B cell (primary cell): ENCODE measurements at regions not wholly inside any gene's neighbourhood (a gene's known extent, or its start where the extent isn't known, plus 50 kb on each side); places are given as distances from the start of the nearest gene placed in this dataset. TPM values are rescaled to one million over a fixed set of nuclear protein-coding genes. Genes with fewer than 3 reads are reported as not detected.

Experiments used
- ATAC-seq: fragments of 200-7000 bp; cut with Tn5 transposase; one replicate; pipeline ENCODE4 v1.10.0; 2021; ENCODE audit warnings: low read depth, mild to moderate bottlenecking, moderate number of reproducible peaks, moderate library complexity
- CTCF ChIA-PET: fragments of 350-600 bp; sonication (Branson Sonifier 250); formaldehyde crosslinking; loops from one replicate; lab custom pipeline; 2021; ENCODE audit warnings: antibody characterized with exemption, inconsistent platforms; lab: Charles Lee
- POLR2A ChIA-PET: fragments of 350-600 bp; sonication (Branson Sonifier 250); formaldehyde crosslinking; loops from one replicate; lab custom pipeline; 2021; ENCODE audit warnings: antibody characterized with exemption; lab: Charles Lee
- DNase-seq: peaks from one replicate; pipeline ENCODE4 v3.0.0; 2013
- H2AFZ ChIP-seq: 2 replicates; pipeline ENCODE4 v1.6.1; 2012; ENCODE audit warnings: mild to moderate bottlenecking, low read depth, low read length; ENCODE audit not compliant: insufficient read depth, poor library complexity, severe bottlenecking
- H3K27ac ChIP-seq, 2 donors: 1 replicate in 1 of 2; 2 replicates in 1 of 2; pipeline ENCODE4 v1.5.1; 2012 to 2013; ENCODE audit warnings: low read length in 2 of 2, mild to moderate bottlenecking in 2 of 2, moderate library complexity in 1 of 2
- H3K27me3 ChIP-seq, 4 experiments: fragments of 200-600 bp in 1 of 4; sonication (generic) in 1 of 4; replicated peaks in 1 of 4; 1 replicate in 2 of 4; 2 replicates in 2 of 4; pipeline versions ENCODE4 v1.6.1 to v1.7.0; 2013 to 2016; ENCODE audit warnings: low read length in 3 of 4, mild to moderate bottlenecking in 2 of 4, mixed read lengths in 1 of 4, moderate library complexity in 1 of 4; ENCODE audit not compliant: insufficient read depth in 4 of 4, control insufficient read depth in 3 of 4; ENCODE audit errors: control extremely low read depth in 1 of 4
- H3K36me3 ChIP-seq, 2 experiments: replicated peaks in 1 of 2; 1 replicate in 1 of 2; 2 replicates in 1 of 2; pipeline versions ENCODE4 v1.6.1 to v1.7.1; 2013; ENCODE audit warnings: low read length in 1 of 2; ENCODE audit not compliant: insufficient read depth in 2 of 2, control insufficient read depth in 1 of 2; ENCODE audit errors: control extremely low read depth in 1 of 2, extremely low read depth in 1 of 2
- H3K4me1 ChIP-seq, 2 donors: fragments of 200-600 bp in 1 of 2; sonication (generic) in 1 of 2; 1 replicate in 1 of 2; 2 replicates in 1 of 2; pipeline versions ENCODE4 v1.5.1 to v1.6.1; 2013 to 2017; ENCODE audit warnings: low read length in 2 of 2; ENCODE audit not compliant: control insufficient read depth in 2 of 2, insufficient read depth in 2 of 2
- H3K4me2 ChIP-seq: replicated peaks from 2 replicates; pipeline ENCODE3; 2012; ENCODE audit warnings: mild to moderate bottlenecking, low read depth, low read length; ENCODE audit not compliant: poor library complexity, severe bottlenecking
- H3K4me3 ChIP-seq, 5 experiments: fragments of 200-600 bp in 1 of 5; sonication (generic) in 1 of 5; 1 replicate in 3 of 5; 2 replicates in 2 of 5; pipeline versions ENCODE4 v1.5.1 to v1.7.0; 2011 to 2016; ENCODE audit warnings: low read length in 4 of 5, mild to moderate bottlenecking in 4 of 5, low read depth in 2 of 5, control low read depth in 1 of 5, moderate library complexity in 1 of 5; ENCODE audit not compliant: insufficient read depth in 1 of 5; ENCODE audit errors: control extremely low read depth in 1 of 5, extremely low read depth in 1 of 5
- H3K79me2 ChIP-seq: fragments of 200-600 bp; sonication (generic); one replicate; pipeline ENCODE4 v1.6.0; 2016; ENCODE audit warnings: low read length; ENCODE audit not compliant: control insufficient read depth, insufficient read depth
- H3K9ac ChIP-seq: fragments of 200-600 bp; sonication (generic); 2 replicates; pipeline ENCODE4 v1.6.1; 2017; ENCODE audit warnings: mild to moderate bottlenecking, low read length, moderate library complexity
- H3K9me3 ChIP-seq, 3 donors: one replicate each; pipeline versions ENCODE4 v1.6.1 to v1.7.1; 2013; ENCODE audit warnings: low read length in 2 of 3; ENCODE audit not compliant: control insufficient read depth in 2 of 3, insufficient read depth in 1 of 3; ENCODE audit errors: control extremely low read depth in 1 of 3
- H4K20me1 ChIP-seq: 2 replicates; pipeline ENCODE4 v1.6.0; 2012; ENCODE audit warnings: mild to moderate bottlenecking, low read length; ENCODE audit not compliant: insufficient read depth, control insufficient read depth, poor library complexity, severe bottlenecking
- H3K27ac Mint-ChIP-seq: one replicate; pipeline ENCODE4 v1.8.0; 2021; ENCODE audit warnings: mixed read lengths
- H3K27me3 Mint-ChIP-seq: one replicate; pipeline ENCODE4 v1.8.0; 2021; ENCODE audit warnings: mixed read lengths
- H3K4me1 Mint-ChIP-seq: one replicate; pipeline ENCODE4 v1.8.0; 2021; ENCODE audit warnings: mixed read lengths
- H3K4me3 Mint-ChIP-seq: one replicate; pipeline ENCODE4 v1.8.0; 2021; ENCODE audit warnings: mixed read lengths
- H3K9me3 Mint-ChIP-seq: one replicate; pipeline ENCODE4 v1.8.0; 2022; ENCODE audit warnings: mixed read lengths; ENCODE audit not compliant: insufficient read depth
- EZH2 ChIP-seq: IDR thresholded peaks from 2 replicates; pipeline ENCODE4 v1.6.1; 2012; ENCODE audit warnings: borderline replicate concordance, low read depth, mild to moderate bottlenecking, moderate library complexity, low read length; ENCODE audit not compliant: insufficient read depth, poor library complexity, severe bottlenecking
- WGBS: methylation state at CpG from one replicate; pipeline ENCODE4 v1.1.5; 2013; ENCODE audit warnings: missing lambda C conversion rate; ENCODE audit not compliant: insufficient coverage; 5-methylcytosine and 5-hydroxymethylcytosine counted together
- intact Hi-C: fragments of 100-400 bp; cut with micrococcal nuclease; formaldehyde crosslinking; loops from one replicate; pipeline ENCODE4 v1.10.0; 2022
- small RNA-seq: library from RNA; depleted of rRNA; stranded (forward); fragments of <200 nt; gene quantifications from one replicate; pipeline ENCODE3, GENCODE V24; 2012; ENCODE audit warnings: low replicate concordance, low read depth; ENCODE audit not compliant: insufficient read length
- TF ChIP-seq, protein P1 (sequence below): fragments of 200-600 bp; IDR thresholded peaks from one replicate; pipeline ENCODE4 v1.8.0; 2022; ENCODE audit warnings: antibody characterized with exemption, mild to moderate bottlenecking

DNA sequence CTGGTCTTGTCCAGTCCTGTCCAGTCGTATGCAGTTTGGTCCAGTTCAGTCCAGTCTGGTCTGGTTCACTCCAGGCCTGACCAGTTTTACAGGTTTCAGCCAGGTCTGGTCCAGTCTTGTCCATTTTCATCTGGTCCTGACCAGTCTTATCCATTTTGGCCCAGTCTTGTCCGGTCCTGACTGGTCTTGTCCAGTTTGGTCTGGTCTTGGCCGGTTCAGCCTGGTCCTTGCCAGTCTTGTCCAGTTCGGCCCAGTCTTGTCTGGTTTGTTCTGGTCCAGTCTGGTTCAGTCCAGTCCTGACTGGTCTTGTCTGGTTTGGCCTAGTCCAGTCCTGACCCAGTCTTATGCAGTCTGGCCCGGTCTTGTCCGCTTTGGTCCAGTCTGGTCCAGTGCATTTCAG, 380.2 kb downstream of the OR4C45 start:
- TF ChIP-seq, protein P1, sequence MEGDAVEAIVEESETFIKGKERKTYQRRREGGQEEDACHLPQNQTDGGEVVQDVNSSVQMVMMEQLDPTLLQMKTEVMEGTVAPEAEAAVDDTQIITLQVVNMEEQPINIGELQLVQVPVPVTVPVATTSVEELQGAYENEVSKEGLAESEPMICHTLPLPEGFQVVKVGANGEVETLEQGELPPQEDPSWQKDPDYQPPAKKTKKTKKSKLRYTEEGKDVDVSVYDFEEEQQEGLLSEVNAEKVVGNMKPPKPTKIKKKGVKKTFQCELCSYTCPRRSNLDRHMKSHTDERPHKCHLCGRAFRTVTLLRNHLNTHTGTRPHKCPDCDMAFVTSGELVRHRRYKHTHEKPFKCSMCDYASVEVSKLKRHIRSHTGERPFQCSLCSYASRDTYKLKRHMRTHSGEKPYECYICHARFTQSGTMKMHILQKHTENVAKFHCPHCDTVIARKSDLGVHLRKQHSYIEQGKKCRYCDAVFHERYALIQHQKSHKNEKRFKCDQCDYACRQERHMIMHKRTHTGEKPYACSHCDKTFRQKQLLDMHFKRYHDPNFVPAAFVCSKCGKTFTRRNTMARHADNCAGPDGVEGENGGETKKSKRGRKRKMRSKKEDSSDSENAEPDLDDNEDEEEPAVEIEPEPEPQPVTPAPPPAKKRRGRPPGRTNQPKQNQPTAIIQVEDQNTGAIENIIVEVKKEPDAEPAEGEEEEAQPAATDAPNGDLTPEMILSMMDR, result no peak
- TF ChIP-seq EZH2, result no peak
- Histone ChIP-seq H3K4me2 (no peak overlapping the region), H3K79me2 (no peaks in the 10 kb centered on the region), H4K20me1 (no peaks in the 10 kb centered on the region), H3K9ac (no peak overlapping the region), H3K4me3 (no peak overlapping the region), H3K9me3 (peaks cover 9 to 18% (median 12%) of the 10 kb centered on the region in 3 donors), H3K36me3 (no peaks in the 10 kb centered on the region), H2AFZ (no peak overlapping the region), H3K4me1 (no peaks in the 10 kb centered on the region), H3K27ac (no peak overlapping the region), H3K27me3 (no peaks in the 10 kb centered on the region)
- POLR2A ChIA-PET, result no interaction called here
- WGBS, result 85% methylated on average over 6 of the region's 6 CpGs
- Mint-ChIP-seq H3K27me3 (no peaks in the 10 kb centered on the region), H3K4me3 (no peak overlapping the region), H3K4me1 (no peaks in the 10 kb centered on the region), H3K27ac (no peak overlapping the region), H3K9me3 (peaks cover 3% of the 10 kb centered on the region)
- intact Hi-C loops, result no loop called here
- DNase-seq (no peak), ATAC-seq (no peak)
- CTCF ChIA-PET, result no interaction called here

DNA sequence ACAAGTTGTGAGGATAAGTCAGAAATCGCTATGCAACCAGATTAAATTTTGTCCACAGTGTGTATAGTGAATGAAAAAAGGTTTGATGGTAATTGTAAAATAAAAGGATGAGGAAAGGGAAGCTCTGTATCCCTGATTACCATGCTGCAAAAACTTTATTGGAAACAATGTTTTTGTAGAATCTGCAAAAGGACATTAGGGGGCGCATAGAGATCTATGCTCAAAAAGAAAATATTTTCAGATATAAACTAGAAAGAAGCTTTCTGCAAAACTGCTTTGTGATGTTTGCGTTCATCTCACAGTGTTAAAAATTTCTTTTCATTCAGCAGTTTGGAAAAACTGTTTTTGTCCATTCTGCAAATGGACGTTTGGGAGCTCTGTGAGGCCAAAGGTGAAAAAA, 390.5 kb downstream of the OR4C45 start:
- Histone ChIP-seq H3K79me2 (no peaks in the 10 kb centered on the region), H3K9me3 (peaks cover 0 to 7% (median 0%) of the 10 kb centered on the region in 3 donors), H2AFZ (no peak overlapping the region), H3K4me2 (no peak overlapping the region), H3K27ac (no peak overlapping the region), H4K20me1 (no peaks in the 10 kb centered on the region), H3K9ac (no peak overlapping the region), H3K27me3 (no peaks in the 10 kb centered on the region), H3K4me3 (no peak overlapping the region), H3K36me3 (no peaks in the 10 kb centered on the region), H3K4me1 (no peaks in the 10 kb centered on the region)
- no peaks in the 10 kb centered on the region for H3K27me3 Mint-ChIP-seq
- TF ChIP-seq, protein P1, result no peak
- TF ChIP-seq EZH2, result no peak
- no peak overlapping the region for H3K27ac Mint-ChIP-seq
- WGBS, result 0% methylated on average over 1 of the region's 4 CpGs
- POLR2A ChIA-PET, result no interaction called here
- ATAC-seq, result no peak
- no peak overlapping the region for H3K4me3 Mint-ChIP-seq
- DNase-seq, result no peak
- intact Hi-C loops, result no loop called here
- no peaks in the 10 kb centered on the region for H3K4me1 Mint-ChIP-seq
- CTCF ChIA-PET, result no interaction called here
- peaks cover 8% of the 10 kb centered on the region for H3K9me3 Mint-ChIP-seq

Small RNA genes lying in the stretch of these regions (small RNA-seq; reads per million reads assigned to genes)
- not detected for gene AC109635.3
